ENCODE measurements at regions not wholly inside any gene's neighbourhood (a gene's known extent, or its start where the extent isn't known, plus 50 kb on each side); places are given as distances from the start of the nearest gene placed in this dataset.
"Not testable (repeated sequence)": the region's sequence is repeated elsewhere in the genome, so short reads cannot be mapped to it uniquely, and the experiment has no call there.

DNA sequence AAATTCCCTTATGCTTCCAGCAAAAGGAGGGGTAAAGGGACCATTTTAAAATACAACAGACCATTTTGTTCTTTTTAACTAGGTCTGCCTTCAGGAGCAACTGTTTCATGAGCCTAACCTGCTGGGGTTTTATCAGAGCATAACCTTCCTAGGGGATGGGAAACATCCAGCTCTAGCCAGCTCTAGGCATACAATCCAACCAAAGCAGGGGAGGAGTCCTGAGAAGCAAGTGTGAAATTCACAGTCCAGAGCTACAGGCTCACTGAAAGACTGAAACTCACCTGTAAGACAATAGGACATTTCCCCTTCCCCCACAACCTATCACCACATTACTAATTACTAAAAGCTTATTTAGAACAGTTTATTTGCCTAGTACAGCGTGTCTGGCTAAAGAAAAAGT, 1296.6 kb upstream of the DDX18 start:
- Histone ChIP-seq H3K27me3 (ENCODE audit: control insufficient read depth, insufficient read depth, low read length) (no peaks in the 10 kb centered on the region), H3K4me3 (ENCODE audit: low read length) (no peak overlapping the region), H3K9me3 (replicated peaks; ENCODE audit: control insufficient read depth, low read depth, low read length) (no peaks in the 10 kb centered on the region), H3K36me3 (ENCODE audit: control insufficient read depth, insufficient read depth, low read length) (no peaks in the 10 kb centered on the region), H3K27ac (ENCODE audit: low read length) (no peak overlapping the region), H3K4me1 (ENCODE audit: control insufficient read depth, insufficient read depth, low read length) (no peaks in the 10 kb centered on the region)
- no peak for DNase-seq
- WGBS (ENCODE audit: insufficient coverage) = no CpG with 5 or more reads among the region's 1 CpG

DNA sequence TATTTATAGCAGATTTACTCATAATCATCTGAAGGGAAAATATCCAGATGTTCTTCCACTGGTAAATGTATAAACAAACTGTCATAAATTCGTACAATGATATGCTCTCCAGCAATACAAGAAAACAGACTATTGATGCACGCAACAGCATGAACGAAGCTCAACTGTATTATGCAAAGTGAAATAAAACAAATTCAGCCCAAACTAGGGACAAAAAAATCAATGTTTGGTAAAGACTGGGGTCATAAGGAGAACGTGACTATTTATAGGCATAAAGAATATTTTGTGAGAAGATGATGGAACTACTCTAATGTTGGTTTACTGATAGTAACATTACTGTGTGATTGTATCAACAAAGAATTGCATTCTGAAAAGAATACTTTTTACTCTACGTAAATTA, 1276.7 kb upstream of the DDX18 start:
- Histone ChIP-seq H3K36me3 (ENCODE audit: control insufficient read depth, insufficient read depth, low read length) (no peaks in the 10 kb centered on the region), H3K27ac (ENCODE audit: low read length) (no peak overlapping the region), H3K27me3 (ENCODE audit: control insufficient read depth, insufficient read depth, low read length) (no peaks in the 10 kb centered on the region), H3K4me1 (ENCODE audit: control insufficient read depth, insufficient read depth, low read length) (no peaks in the 10 kb centered on the region), H3K9me3 (replicated peaks; ENCODE audit: control insufficient read depth, low read depth, low read length) (peaks cover 9% of the 10 kb centered on the region), H3K4me3 (ENCODE audit: low read length) (no peak overlapping the region)
- no peak for DNase-seq
- WGBS (ENCODE audit: insufficient coverage) = no CpG with 5 or more reads among the region's 5 CpGs

DNA sequence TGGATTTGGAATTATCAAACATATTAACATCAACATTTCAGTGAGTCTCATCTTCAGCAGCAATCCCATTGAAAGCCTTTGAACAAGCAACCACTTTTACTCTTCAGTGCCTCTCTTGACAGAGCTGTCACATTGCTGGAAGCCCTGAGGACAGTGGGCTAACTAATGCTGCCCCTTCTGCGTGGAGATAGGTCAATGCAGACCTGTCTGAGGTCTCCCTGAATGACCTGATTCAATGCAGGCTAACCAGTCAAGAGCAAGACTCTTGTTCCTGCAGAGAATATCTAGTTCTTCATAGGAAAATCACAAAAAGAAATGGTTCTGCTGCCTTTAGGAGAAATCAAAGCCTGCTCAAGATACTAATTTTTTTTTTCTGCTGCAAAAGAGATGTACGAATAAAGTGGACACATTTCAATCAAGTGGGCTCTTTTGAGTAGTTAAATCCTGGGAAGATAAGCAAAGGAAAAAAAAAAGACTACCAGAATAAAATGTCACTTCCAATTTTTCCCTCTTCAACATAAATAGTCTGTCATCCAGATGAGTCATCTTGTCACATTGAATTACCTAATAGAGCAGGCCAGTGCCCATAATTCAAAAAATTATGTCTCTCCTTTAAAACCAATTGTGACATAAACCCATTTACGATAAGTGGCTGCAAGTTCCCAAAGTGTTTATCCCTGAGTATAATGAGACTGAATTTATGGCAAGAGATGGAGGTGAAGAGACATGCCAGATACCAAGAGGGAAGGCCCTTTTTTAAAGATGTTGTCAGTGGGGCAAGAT, 1269.0 kb upstream of the DDX18 start:
- no peaks in the 10 kb centered on the region for H3K4me1 ChIP-seq (ENCODE audit: control insufficient read depth, insufficient read depth, low read length)
- H3K27ac ChIP-seq (ENCODE audit: low read length) = no peak overlapping the region
- WGBS (ENCODE audit: insufficient coverage) = 67% methylated on average over 1 of the region's 3 CpGs
- H3K4me3 ChIP-seq (ENCODE audit: low read length) = no peak overlapping the region
- no peaks in the 10 kb centered on the region for H3K36me3 ChIP-seq (ENCODE audit: control insufficient read depth, insufficient read depth, low read length)
- H3K27me3 ChIP-seq (ENCODE audit: control insufficient read depth, insufficient read depth, low read length) = no peaks in the 10 kb centered on the region
- peaks cover 8% of the 10 kb centered on the region for H3K9me3 ChIP-seq (replicated peaks; ENCODE audit: control insufficient read depth, low read depth, low read length)
- DNase-seq = no peak

DNA sequence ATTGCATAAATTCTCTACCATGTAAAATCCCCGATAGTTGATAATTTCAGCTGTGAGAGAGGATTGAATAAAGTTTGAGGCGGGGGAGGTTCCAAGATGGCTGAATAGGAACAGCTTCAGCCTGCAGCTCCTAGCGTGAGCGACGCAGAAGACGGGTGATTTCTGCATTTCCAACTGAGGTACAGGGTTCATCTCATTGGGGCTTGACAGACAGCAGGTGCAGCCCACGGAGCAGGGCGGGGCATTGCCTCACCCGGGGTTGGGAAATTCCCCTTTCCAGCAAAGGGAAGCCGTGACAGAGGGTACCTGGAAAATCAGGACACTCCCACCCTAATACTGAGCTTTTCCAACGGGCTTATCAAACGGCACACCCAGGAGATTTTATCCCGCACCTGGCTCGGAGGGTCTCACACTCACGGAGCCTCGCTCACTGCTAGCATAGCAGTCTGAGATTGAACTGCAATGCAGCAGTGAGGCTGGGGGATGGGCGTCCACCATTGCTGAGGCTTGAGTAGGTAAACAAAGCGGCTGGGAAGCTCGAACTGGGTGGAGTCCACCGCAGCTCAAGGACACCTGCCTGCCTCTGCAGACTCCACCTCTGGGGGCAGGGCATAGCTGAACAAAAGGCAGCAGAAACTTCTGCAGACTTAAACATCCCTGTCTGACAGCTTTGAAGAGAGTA, 1261.6 kb upstream of the DDX18 start:
- H3K36me3 ChIP-seq (ENCODE audit: control insufficient read depth, insufficient read depth, low read length); H3K9me3 ChIP-seq (replicated peaks; ENCODE audit: control insufficient read depth, low read depth, low read length); H3K27me3 ChIP-seq (ENCODE audit: control insufficient read depth, insufficient read depth, low read length); DNase-seq; H3K4me3 ChIP-seq (ENCODE audit: low read length); H3K4me1 ChIP-seq (ENCODE audit: control insufficient read depth, insufficient read depth, low read length); H3K27ac ChIP-seq (ENCODE audit: low read length): not testable (repeated sequence)
- WGBS (ENCODE audit: insufficient coverage) = 78% methylated on average over 13 of the region's 20 CpGs

DNA sequence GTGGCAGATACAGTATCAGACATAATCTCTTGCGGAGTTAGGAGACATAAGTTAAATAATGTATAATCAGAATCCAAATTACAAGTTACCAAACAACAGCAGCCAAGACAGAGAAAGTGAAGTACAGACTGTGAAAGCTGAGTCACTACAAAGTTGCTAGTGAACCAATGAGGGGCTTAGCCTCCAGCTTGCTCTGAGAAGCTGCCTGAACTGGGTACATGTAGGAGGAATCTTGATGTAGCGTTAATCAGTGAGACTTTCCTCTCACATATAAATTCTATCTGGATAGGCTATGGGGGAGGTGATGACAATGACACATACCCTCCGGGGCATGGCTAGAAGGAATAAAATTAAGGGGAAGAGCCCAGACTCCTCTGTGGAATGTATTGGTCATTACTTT, 1234.3 kb upstream of the DDX18 start:
- no peak for DNase-seq
- H3K9me3 ChIP-seq (replicated peaks; ENCODE audit: control insufficient read depth, low read depth, low read length) = peaks cover 17% of the 10 kb centered on the region
- no peak overlapping the region for H3K27ac ChIP-seq (ENCODE audit: low read length)
- no CpG with 5 or more reads among the region's 3 CpGs for WGBS (ENCODE audit: insufficient coverage)
- no peaks in the 10 kb centered on the region for H3K4me1 ChIP-seq (ENCODE audit: control insufficient read depth, insufficient read depth, low read length)
- H3K4me3 ChIP-seq (ENCODE audit: low read length) = no peak overlapping the region
- H3K27me3 ChIP-seq (ENCODE audit: control insufficient read depth, insufficient read depth, low read length) = no peaks in the 10 kb centered on the region
- no peaks in the 10 kb centered on the region for H3K36me3 ChIP-seq (ENCODE audit: control insufficient read depth, insufficient read depth, low read length)

DNA sequence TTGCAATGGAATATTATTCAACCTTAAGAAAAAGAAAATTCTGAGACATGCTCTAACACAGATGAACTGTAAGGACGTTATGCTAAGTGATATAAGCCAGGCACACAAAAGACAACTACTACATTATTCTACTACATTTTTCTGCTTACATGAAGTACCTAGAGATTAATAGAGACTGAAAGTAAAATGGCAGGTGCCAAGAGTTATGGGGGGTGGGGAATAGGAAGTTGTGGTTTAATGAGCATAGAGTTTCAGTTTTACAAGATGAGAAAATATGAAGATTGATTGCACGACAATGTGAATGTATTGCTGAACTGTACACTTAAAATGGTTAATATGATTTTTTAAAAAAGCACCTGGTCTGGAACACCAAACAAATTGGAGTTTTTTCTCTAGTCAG, 1231.6 kb upstream of the DDX18 start:
- no peak for DNase-seq
- no peaks in the 10 kb centered on the region for H3K27me3 ChIP-seq (ENCODE audit: control insufficient read depth, insufficient read depth, low read length)
- no peak overlapping the region for H3K4me3 ChIP-seq (ENCODE audit: low read length)
- H3K4me1 ChIP-seq (ENCODE audit: control insufficient read depth, insufficient read depth, low read length) = no peaks in the 10 kb centered on the region
- H3K9me3 ChIP-seq (replicated peaks; ENCODE audit: control insufficient read depth, low read depth, low read length) = peaks cover 10% of the 10 kb centered on the region
- H3K27ac ChIP-seq (ENCODE audit: low read length) = no peak overlapping the region
- WGBS (ENCODE audit: insufficient coverage) = no CpG with 5 or more reads among the region's 2 CpGs
- H3K36me3 ChIP-seq (ENCODE audit: control insufficient read depth, insufficient read depth, low read length) = no peaks in the 10 kb centered on the region

DNA sequence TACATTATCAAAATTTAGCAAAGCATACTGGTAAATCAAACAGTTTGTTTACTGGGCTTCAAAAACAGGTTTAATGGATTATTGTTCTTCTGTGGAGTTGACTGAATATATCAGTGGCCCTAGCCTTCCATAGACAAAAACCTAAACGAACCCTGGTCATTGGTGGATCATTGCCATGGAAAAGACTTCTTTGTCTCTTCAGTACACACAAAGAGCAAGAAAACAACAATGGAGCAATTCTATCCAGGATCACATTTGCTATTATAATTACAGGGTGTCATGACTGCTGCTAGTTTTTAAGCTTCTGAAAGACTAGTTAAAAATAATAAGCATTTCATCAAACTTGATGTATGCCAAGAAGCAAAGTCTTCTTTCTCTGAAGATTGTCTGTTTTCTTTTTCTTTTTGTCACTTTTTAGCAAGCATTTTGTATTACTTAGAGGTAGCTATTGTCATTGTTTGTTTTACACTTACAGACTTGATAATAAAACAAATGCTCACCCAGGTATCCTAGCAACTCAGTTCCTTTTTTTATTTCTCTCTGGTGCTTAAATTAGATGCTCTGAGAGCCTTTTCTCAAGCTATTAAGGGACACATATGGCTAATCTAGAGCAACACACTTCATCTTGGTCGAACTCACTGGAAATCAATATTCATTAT, 1228.7 kb upstream of the DDX18 start:
- no peaks in the 10 kb centered on the region for H3K36me3 ChIP-seq (ENCODE audit: control insufficient read depth, insufficient read depth, low read length)
- no peak overlapping the region for H3K4me3 ChIP-seq (ENCODE audit: low read length)
- no CpG with 5 or more reads among the region's 2 CpGs for WGBS (ENCODE audit: insufficient coverage)
- no peaks in the 10 kb centered on the region for H3K4me1 ChIP-seq (ENCODE audit: control insufficient read depth, insufficient read depth, low read length)
- H3K9me3 ChIP-seq (replicated peaks; ENCODE audit: control insufficient read depth, low read depth, low read length) = peaks cover 7% of the 10 kb centered on the region
- H3K27ac ChIP-seq (ENCODE audit: low read length) = no peak overlapping the region
- DNase-seq = no peak
- H3K27me3 ChIP-seq (ENCODE audit: control insufficient read depth, insufficient read depth, low read length) = no peaks in the 10 kb centered on the region

DNA sequence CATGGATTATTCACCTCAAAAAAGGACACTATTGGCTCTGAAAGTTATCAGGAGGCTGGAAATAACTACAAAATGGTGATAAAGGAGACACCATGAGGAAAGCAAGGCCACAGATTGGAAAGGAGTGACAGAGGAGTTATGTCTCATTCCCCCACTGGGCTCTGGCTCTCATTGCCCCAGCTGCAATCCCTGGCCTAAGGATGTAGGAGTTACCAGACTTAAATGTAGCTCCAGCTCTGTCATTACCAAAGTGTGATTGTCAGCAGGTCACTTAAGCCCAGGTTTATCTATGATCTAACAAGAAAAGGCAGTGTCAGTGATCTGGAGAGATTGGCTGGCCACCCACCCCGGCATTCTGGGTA, 1228.2 kb upstream of the DDX18 start:
- Histone ChIP-seq H3K27me3 (ENCODE audit: control insufficient read depth, insufficient read depth, low read length) (no peaks in the 10 kb centered on the region), H3K9me3 (replicated peaks; ENCODE audit: control insufficient read depth, low read depth, low read length) (peaks cover 7% of the 10 kb centered on the region), H3K27ac (ENCODE audit: low read length) (no peak overlapping the region), H3K36me3 (ENCODE audit: control insufficient read depth, insufficient read depth, low read length) (no peaks in the 10 kb centered on the region), H3K4me1 (ENCODE audit: control insufficient read depth, insufficient read depth, low read length) (no peaks in the 10 kb centered on the region), H3K4me3 (ENCODE audit: low read length) (no peak overlapping the region)
- no peak for DNase-seq
- WGBS (ENCODE audit: insufficient coverage) = no CpG with 5 or more reads among the region's 1 CpG

All from muscle of leg (tissue), 3 donors.